Colonic mucosa (tissue), 4 donors: ENCODE measurements at regions not wholly inside any gene's neighbourhood (a gene's known extent, or its start where the extent isn't known, plus 50 kb on each side); places are given as distances from the start of the nearest gene placed in this dataset.

ENCODE experiments used
- DNase-seq: peaks from one replicate; pipeline ENCODE4 v3.0.0-alpha.2; 2020
- H3K27ac ChIP-seq: fragments of 200-600 bp; one replicate; pipeline ENCODE4 v1.8.0; 2021
- H3K27me3 ChIP-seq: fragments of 200-600 bp; one replicate; pipeline ENCODE4 v1.8.0; 2021
- H3K36me3 ChIP-seq: fragments of 200-600 bp; one replicate; pipeline ENCODE4 v1.8.0; 2021
- H3K4me1 ChIP-seq: fragments of 200-600 bp; one replicate; pipeline ENCODE4 v1.8.0; 2021; ENCODE audit warnings: mild to moderate bottlenecking
- H3K4me3 ChIP-seq: fragments of 200-600 bp; one replicate; pipeline ENCODE4 v1.8.0; 2021
- H3K9ac ChIP-seq, 2 donors: one replicate each; pipeline ENCODE4 v1.7.0; 2013; ENCODE audit warnings: control low read depth in 2 of 2, low read depth in 2 of 2, low read length in 2 of 2
- H3K9me3 ChIP-seq: fragments of 200-600 bp; one replicate; pipeline ENCODE4 v1.8.0; 2021
- CTCF ChIP-seq: fragments of 200-600 bp; IDR thresholded peaks from one replicate; pipeline ENCODE4 v1.8.0; 2022; ENCODE audit warnings: antibody characterized with exemption, mild to moderate bottlenecking
- intact Hi-C: fragments of 100-400 bp; cut with DNase I; formaldehyde crosslinking; loops from one replicate; pipeline ENCODE4 v1.14.1; 2022
- donor health status: healthy.
- donor health status: DM: no; HTN: no; CAD: no.
- donor health status: DM: no; HTN: no; CAD: no.

DNA sequence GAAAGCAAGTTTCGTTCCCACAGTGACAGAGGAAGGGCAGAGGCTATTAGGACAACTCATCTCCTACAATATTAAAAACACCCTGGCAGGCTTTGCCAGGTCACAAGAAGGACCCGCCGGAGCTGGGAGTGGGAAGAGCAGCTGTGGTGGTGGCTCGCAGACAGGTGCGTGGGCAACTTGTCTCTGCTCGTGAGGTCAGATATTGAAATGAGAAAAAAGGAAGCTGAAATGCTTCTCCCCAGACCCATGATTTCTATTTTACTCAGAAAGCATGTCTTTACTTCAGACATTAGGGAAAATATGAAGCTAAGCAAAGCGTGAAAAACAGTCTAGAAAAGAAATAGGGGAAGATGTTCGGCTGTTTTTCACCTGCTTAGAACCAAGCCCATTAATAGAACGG, 166.3 kb upstream of the EEF1E1 start:
- no peak for DNase-seq
- H3K9ac ChIP-seq = no peak overlapping the region
- no peaks in the 10 kb centered on the region for H3K9me3 ChIP-seq
- H3K27me3 ChIP-seq = no peaks in the 10 kb centered on the region
- H3K36me3 ChIP-seq = no peaks in the 10 kb centered on the region
- H3K4me3 ChIP-seq = no peak overlapping the region
- intact Hi-C loops = no loop called here
- H3K4me1 ChIP-seq = no peaks in the 10 kb centered on the region
- no peak for TF ChIP-seq CTCF
- no peak overlapping the region for H3K27ac ChIP-seq

GRCh38 chr6:8268156-8268555, 165.8 kb upstream of the EEF1E1 start:
- Histone ChIP-seq H3K27ac (no peak overlapping the region), H3K9me3 (no peaks in the 10 kb centered on the region), H3K4me1 (no peaks in the 10 kb centered on the region), H3K27me3 (no peaks in the 10 kb centered on the region), H3K36me3 (no peaks in the 10 kb centered on the region), H3K9ac (no peak overlapping the region), H3K4me3 (no peak overlapping the region)
- intact Hi-C loops = no loop called here
- no peak for TF ChIP-seq CTCF
- DNase-seq = no peak

GRCh38 chr6:8260610-8261009, 158.3 kb upstream of the EEF1E1 start:
- intact Hi-C loops = no loop called here

GRCh38 chr6:8246403-8246802, 144.1 kb upstream of the EEF1E1 start:
- Histone ChIP-seq H3K4me3 (no peak overlapping the region), H3K27ac (no peak overlapping the region), H3K27me3 (no peaks in the 10 kb centered on the region), H3K9me3 (no peaks in the 10 kb centered on the region), H3K9ac (no peak overlapping the region), H3K4me1 (no peaks in the 10 kb centered on the region), H3K36me3 (no peaks in the 10 kb centered on the region)
- intact Hi-C loops = no loop called here
- TF ChIP-seq CTCF = no peak
- no peak for DNase-seq

More at GRCh38 chr6:8260610-8261009, 158.3 kb upstream of the EEF1E1 start:
- Histone ChIP-seq H3K36me3 (no peaks in the 10 kb centered on the region), H3K27me3 (no peaks in the 10 kb centered on the region), H3K4me1 (no peaks in the 10 kb centered on the region), H3K9me3 (no peaks in the 10 kb centered on the region), H3K9ac (no peak overlapping the region), H3K27ac (no peak overlapping the region), H3K4me3 (no peak overlapping the region)
- TF ChIP-seq CTCF = no peak
- no peak for DNase-seq

- no peaks in the 10 kb centered on the region for H3K27me3 ChIP-seq
- no peak for TF ChIP-seq CTCF
- intact Hi-C loops = no loop called here
These were observed 143.4 kb upstream of the EEF1E1 start for GRCh38 chr6:8245726-8246125.

DNA sequence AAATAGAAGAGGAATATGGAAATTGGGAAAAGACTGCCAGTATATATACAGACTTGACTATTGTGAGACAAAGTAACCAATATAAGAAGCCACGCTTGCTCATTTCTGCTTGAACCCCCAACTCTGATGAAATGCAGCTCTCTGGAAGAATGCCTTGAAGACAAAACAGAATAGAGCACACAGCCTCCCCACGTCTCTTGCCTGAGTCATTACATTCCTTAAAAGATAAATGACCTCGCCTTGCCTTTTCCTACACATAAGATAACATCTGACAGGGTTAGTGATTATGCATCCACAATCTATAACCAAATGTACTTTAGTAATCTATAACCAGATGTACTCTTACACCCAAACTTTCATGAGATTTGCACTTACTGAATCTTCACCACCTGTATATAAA, 141.1 kb upstream of the EEF1E1 start:
- intact Hi-C loops = no loop called here
- H3K9me3 ChIP-seq = no peaks in the 10 kb centered on the region
- no peaks in the 10 kb centered on the region for H3K36me3 ChIP-seq
- no peaks in the 10 kb centered on the region for H3K4me1 ChIP-seq
- no peak overlapping the region for H3K9ac ChIP-seq
- DNase-seq = no peak
- no peak overlapping the region for H3K4me3 ChIP-seq
- H3K27me3 ChIP-seq = no peaks in the 10 kb centered on the region
- no peak for TF ChIP-seq CTCF
- H3K27ac ChIP-seq = no peak overlapping the region

More at GRCh38 chr6:8245726-8246125, 143.4 kb upstream of the EEF1E1 start:
- Histone ChIP-seq H3K27ac (no peak overlapping the region), H3K9me3 (no peaks in the 10 kb centered on the region), H3K36me3 (no peaks in the 10 kb centered on the region), H3K4me3 (no peak overlapping the region), H3K4me1 (no peaks in the 10 kb centered on the region), H3K9ac (no peak overlapping the region)
- DNase-seq = no peak
